Endodermal cell (in vitro differentiated cells): ENCODE measurements at regions not wholly inside any gene's neighbourhood (a gene's known extent, or its start where the extent isn't known, plus 50 kb on each side); places are given as distances from the start of the nearest gene placed in this dataset.
"Not testable (repeated sequence)": the region's sequence is repeated elsewhere in the genome, so short reads cannot be mapped to it uniquely, and the experiment has no call there.

Experiments used
- DNase-seq: peaks from one replicate; pipeline ENCODE4 v3.0.0-alpha.2; 2017
- H3K27ac ChIP-seq: 2 replicates; pipeline ENCODE4 v1.5.1; 2013; ENCODE audit warnings: mild to moderate bottlenecking, low read depth, low read length, moderate library complexity
- H3K27me3 ChIP-seq: 2 replicates; pipeline ENCODE4 v1.6.1; 2013; ENCODE audit warnings: mild to moderate bottlenecking, low read length, moderate library complexity; ENCODE audit not compliant: insufficient read depth, control insufficient read depth, poor library complexity, severe bottlenecking
- H3K36me3 ChIP-seq: 2 replicates; pipeline ENCODE4 v1.7.0; 2013; ENCODE audit warnings: mild to moderate bottlenecking, low read length, moderate library complexity; ENCODE audit not compliant: control insufficient read depth, insufficient read depth
- H3K4me1 ChIP-seq: one replicate; pipeline ENCODE4 v1.7.0; 2013; ENCODE audit warnings: low read length; ENCODE audit not compliant: control insufficient read depth, insufficient read depth
- H3K4me3 ChIP-seq: 2 replicates; pipeline ENCODE4 v1.5.1; 2013; ENCODE audit warnings: mild to moderate bottlenecking, low read length, moderate library complexity
- H3K9ac ChIP-seq: 2 replicates; pipeline ENCODE4 v1.6.1; 2013; ENCODE audit warnings: mild to moderate bottlenecking, low read length, moderate library complexity; ENCODE audit not compliant: poor library complexity, severe bottlenecking; ENCODE audit errors: extremely low read depth
- H3K9me3 ChIP-seq: 2 replicates; pipeline ENCODE4 v1.6.1; 2013; ENCODE audit warnings: mild to moderate bottlenecking, low read length, moderate library complexity; ENCODE audit not compliant: control insufficient read depth
- H3K27ac Mint-ChIP-seq: 2 replicates; pipeline ENCODE4 v1.8.0; 2020; ENCODE audit warnings: mixed read lengths
- H3K27me3 Mint-ChIP-seq: 2 replicates; pipeline ENCODE4 v1.8.0; 2021; ENCODE audit warnings: mild to moderate bottlenecking, mixed read lengths; ENCODE audit not compliant: insufficient read depth
- H3K36me3 Mint-ChIP-seq: 2 replicates; pipeline ENCODE4 v1.8.0; 2020; ENCODE audit warnings: low read depth, mixed read lengths
- H3K4me1 Mint-ChIP-seq: 2 replicates; pipeline ENCODE4 v1.8.0; 2020; ENCODE audit warnings: mixed read lengths
- H3K4me3 Mint-ChIP-seq: 2 replicates; pipeline ENCODE4 v1.8.0; 2020; ENCODE audit warnings: mild to moderate bottlenecking, moderate library complexity, mixed read lengths
- H3K9me3 Mint-ChIP-seq: 2 replicates; pipeline ENCODE4 v1.8.0; 2020; ENCODE audit warnings: mild to moderate bottlenecking, mixed read lengths
- CTCF ChIP-seq: fragments of 200-600 bp; sonication (generic); conservative IDR thresholded peaks from 2 replicates; pipeline ENCODE4 v1.5.0; 2021; ENCODE audit warnings: antibody characterized with exemption, mild to moderate bottlenecking
- WGBS, 2 experiments: methylation state at CpG; one replicate each; pipeline versions ENCODE4 v1.1.5 to v1.1.7; 2013; ENCODE audit warnings: missing lambda C conversion rate in 2 of 2, mixed read lengths in 1 of 2; ENCODE audit not compliant: insufficient coverage in 1 of 2, insufficient read length in 1 of 2; 5-methylcytosine and 5-hydroxymethylcytosine counted together

DNA sequence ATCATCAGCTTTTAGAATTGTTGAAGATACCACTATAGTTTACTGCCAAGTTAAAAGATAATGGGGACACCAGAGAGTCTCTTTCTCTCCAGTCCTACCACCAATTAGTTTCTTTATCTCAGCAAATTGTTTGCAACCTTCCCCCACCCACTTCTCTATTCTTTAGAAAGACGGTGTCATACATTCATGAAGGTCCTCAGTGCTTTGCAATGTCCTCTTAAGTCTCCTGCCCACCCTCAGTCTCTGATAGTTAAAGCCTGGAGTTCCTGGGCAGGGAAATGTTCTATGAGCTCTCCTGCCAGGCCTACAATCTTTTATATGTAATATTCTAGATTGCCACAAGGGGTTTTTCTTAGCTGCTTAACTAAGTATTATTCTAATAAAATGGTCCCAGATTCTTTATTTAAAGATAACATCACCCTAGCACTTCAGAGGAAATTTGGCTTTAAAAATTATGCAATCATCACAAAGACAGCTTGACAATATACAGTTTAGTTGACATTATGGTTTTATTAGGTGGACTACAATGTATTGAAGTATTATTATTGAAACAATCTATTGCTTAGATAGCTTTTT is 509.2 kb downstream of the CSNK1G3 start:
- Mint-ChIP-seq H3K4me3 (no peak overlapping the region), H3K27ac (no peak overlapping the region), H3K27me3 (no peaks in the 10 kb centered on the region), H3K4me1 (no peaks in the 10 kb centered on the region), H3K36me3 (peaks cover 2% of the 10 kb centered on the region), H3K9me3 (peaks cover 21% of the 10 kb centered on the region)
- DNase-seq: no peak
- Histone ChIP-seq H3K9me3 (peaks cover 18% of the 10 kb centered on the region), H3K27ac (no peak overlapping the region), H3K9ac (no peak overlapping the region), H3K4me3 (no peak overlapping the region), H3K4me1 (no peaks in the 10 kb centered on the region), H3K36me3 (no peaks in the 10 kb centered on the region), H3K27me3 (no peaks in the 10 kb centered on the region)
- 84 to 100% methylated on average over 1 of the region's 1 CpG for WGBS, 2 experiments
- peak; percentile 44 for TF ChIP-seq CTCF

DNA sequence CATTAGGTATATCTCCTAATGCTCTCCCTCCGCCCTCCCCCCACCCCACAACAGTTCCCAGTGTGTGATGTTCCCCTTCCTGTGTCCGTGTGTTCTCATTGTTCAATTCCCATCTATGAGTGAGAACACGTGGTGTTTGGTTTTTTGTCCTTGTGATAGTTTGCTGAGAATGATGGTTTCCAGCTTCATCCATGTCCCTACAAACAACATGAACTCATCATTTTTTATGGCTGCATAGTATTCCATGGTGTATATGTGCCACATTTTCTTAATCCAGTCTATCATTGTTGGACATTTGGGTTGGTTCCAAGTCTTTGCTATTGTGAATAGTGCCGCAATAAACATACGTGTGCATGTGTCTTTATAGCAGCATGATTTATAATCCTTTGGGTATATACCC is 505.3 kb downstream of the CSNK1G3 start:
- 100% methylated on average over 1 of the region's 5 CpGs; no CpG with 5 or more reads in 1 of the 2 experiments for WGBS, 2 experiments
- not testable (repeated sequence) for H3K4me1 ChIP-seq, H3K36me3 Mint-ChIP-seq, H3K27ac ChIP-seq, H3K36me3 ChIP-seq, H3K9ac ChIP-seq, H3K27ac Mint-ChIP-seq, H3K27me3 Mint-ChIP-seq, DNase-seq, H3K4me1 Mint-ChIP-seq, H3K4me3 Mint-ChIP-seq, H3K4me3 ChIP-seq, H3K27me3 ChIP-seq
- peaks cover 18% of the 10 kb centered on the region for H3K9me3 ChIP-seq
- peaks cover 21% of the 10 kb centered on the region for H3K9me3 Mint-ChIP-seq

- peaks cover 12% of the 10 kb centered on the region for H3K4me1 Mint-ChIP-seq
- WGBS, 2 experiments: 40 to 60% methylated on average over 1 of the region's 2 CpGs
- no peak for TF ChIP-seq CTCF
- Histone ChIP-seq H3K27me3 (peaks cover 11% of the 10 kb centered on the region), H3K4me3 (peak overlapping the region; percentile 0), H3K27ac (no peak overlapping the region), H3K9ac (no peak overlapping the region), H3K9me3 (peaks cover 40% of the 10 kb centered on the region), H3K36me3 (no peaks in the 10 kb centered on the region), H3K4me1 (no peaks in the 10 kb centered on the region)
- H3K9me3 Mint-ChIP-seq: peaks cover 35% of the 10 kb centered on the region
- DNase-seq: no peak
- H3K27ac Mint-ChIP-seq: no peak overlapping the region
- H3K4me3 Mint-ChIP-seq: no peak overlapping the region
- H3K36me3 Mint-ChIP-seq: peaks cover 5% of the 10 kb centered on the region
- no peaks in the 10 kb centered on the region for H3K27me3 Mint-ChIP-seq
Observed at GRCh38 chr5:124007675-124008398, 495.9 kb downstream of the CSNK1G3 start.
